Stimulated activated naive CD8-positive, alpha-beta T cell treated with anti-CD3 and anti-CD28 coated beads, Interleukin-15, Interleukin-2, amounts not matched to agents 100 ng/mL and 50 ng/mL, for 24 hours (primary cell): ENCODE measurements at regions not wholly inside any gene's neighbourhood (a gene's known extent, or its start where the extent isn't known, plus 50 kb on each side); places are given as distances from the start of the nearest gene placed in this dataset.

Experiments used
- H3K27ac Mint-ChIP-seq: one replicate; pipeline ENCODE4 v1.8.0; 2021; ENCODE audit warnings: mild to moderate bottlenecking, mixed read lengths
- H3K27me3 Mint-ChIP-seq: one replicate; pipeline ENCODE4 v1.8.0; 2021; ENCODE audit warnings: mixed read lengths
- H3K36me3 Mint-ChIP-seq: one replicate; pipeline ENCODE4 v1.8.0; 2021; ENCODE audit warnings: low read depth, mixed read lengths
- H3K4me1 Mint-ChIP-seq: one replicate; pipeline ENCODE4 v1.8.0; 2021; ENCODE audit warnings: low read depth, mixed read lengths
- H3K4me3 Mint-ChIP-seq: one replicate; pipeline ENCODE4 v1.8.0; 2021; ENCODE audit warnings: mild to moderate bottlenecking, mixed read lengths
- H3K9me3 Mint-ChIP-seq: one replicate; pipeline ENCODE4 v1.8.0; 2021; ENCODE audit warnings: mixed read lengths

DNA sequence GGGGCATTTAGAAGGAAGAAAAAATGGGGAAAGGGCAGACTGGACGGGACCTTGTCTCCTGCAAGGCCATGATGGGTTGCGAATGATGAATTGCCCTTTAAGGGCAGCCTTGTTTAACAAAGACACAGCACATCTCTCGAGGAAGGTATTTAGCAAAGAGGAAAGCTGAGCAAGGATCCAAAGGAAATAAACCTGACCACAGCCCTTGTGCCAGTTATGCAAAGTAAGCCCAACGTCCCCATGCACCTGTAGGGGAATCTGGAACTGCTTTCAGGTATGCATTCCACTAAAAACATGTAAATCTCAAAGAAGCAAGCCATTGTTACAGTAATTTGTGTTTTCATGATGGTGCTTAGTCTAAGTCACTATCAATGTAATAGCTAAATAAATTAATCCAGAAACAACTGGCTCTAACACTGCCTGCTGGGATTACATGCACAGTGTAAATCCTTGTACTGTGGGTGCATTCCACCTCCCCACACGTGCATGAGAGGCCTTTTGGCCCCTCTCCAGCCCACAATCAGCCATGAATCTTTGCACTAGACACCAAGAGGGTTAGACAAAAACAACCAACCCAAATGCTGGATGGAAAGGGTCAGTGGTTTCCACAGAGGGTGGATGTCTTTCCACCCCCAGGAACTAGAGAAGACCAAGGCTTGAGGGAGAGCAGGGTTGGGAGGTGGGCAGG, 228.8 kb upstream of the KAZN start:
- Mint-ChIP-seq H3K27ac (no peak overlapping the region), H3K36me3 (no peaks in the 10 kb centered on the region), H3K4me1 (no peaks in the 10 kb centered on the region), H3K27me3 (peaks cover 17% of the 10 kb centered on the region), H3K9me3 (no peaks in the 10 kb centered on the region), H3K4me3 (no peak overlapping the region)

DNA sequence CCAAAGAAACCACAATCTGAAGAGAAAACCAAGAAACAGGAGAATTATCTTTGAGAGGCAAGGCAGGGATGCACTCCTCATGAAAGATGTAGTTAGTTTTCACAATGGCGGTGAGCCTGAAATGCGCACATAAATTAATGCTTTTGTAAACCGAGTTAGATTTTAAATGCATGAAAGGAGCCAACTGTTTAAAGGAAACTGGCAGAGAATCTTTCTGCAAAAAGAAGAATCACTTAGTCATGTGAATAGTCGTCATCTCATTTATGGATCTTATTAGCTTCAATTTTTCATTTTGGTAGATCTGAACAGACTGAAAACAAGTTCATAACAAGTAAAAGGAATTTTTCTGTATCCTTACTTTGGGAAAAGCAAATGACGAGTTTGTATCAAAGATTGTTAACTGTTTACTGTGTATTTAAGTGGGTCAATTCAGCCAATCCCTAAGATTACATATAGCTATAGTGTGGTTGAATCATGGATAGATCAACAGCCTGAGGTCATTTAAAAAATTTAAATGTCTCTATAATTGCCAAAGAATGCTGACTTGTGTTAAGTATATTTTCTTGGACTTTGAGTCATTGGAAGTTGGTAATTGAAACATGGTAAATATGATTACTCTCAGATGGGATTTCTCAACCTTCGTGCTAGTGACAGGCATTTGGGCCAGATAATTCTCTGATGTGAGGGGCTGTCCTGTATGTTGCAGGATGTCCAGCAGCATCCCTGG, 226.6 kb upstream of the KAZN start:
- H3K27ac Mint-ChIP-seq = no peak overlapping the region
- H3K36me3 Mint-ChIP-seq = no peaks in the 10 kb centered on the region
- no peak overlapping the region for H3K4me3 Mint-ChIP-seq
- no peaks in the 10 kb centered on the region for H3K4me1 Mint-ChIP-seq
- peaks cover 9% of the 10 kb centered on the region for H3K27me3 Mint-ChIP-seq
- no peaks in the 10 kb centered on the region for H3K9me3 Mint-ChIP-seq

DNA sequence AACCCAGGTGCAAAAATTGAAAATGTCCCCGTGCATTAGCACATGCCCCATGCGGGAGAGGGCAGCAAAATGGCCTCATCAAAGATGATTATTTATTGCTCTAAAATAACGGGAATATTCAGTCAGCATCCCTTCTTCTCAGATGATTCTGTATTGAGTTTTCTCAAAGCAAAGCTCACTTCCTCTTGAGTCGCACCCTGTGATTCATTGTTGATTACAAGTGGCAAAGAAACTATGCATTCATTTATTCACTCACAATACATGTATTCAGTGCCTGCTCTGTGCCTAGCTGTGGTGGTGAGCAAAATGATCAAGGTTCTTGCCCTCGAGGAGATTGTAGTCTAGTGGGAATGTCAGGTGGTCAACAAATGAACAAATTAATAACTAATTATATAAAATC, 226.0 kb upstream of the KAZN start:
- Mint-ChIP-seq H3K9me3 (no peaks in the 10 kb centered on the region), H3K4me1 (no peaks in the 10 kb centered on the region), H3K4me3 (no peak overlapping the region)

DNA sequence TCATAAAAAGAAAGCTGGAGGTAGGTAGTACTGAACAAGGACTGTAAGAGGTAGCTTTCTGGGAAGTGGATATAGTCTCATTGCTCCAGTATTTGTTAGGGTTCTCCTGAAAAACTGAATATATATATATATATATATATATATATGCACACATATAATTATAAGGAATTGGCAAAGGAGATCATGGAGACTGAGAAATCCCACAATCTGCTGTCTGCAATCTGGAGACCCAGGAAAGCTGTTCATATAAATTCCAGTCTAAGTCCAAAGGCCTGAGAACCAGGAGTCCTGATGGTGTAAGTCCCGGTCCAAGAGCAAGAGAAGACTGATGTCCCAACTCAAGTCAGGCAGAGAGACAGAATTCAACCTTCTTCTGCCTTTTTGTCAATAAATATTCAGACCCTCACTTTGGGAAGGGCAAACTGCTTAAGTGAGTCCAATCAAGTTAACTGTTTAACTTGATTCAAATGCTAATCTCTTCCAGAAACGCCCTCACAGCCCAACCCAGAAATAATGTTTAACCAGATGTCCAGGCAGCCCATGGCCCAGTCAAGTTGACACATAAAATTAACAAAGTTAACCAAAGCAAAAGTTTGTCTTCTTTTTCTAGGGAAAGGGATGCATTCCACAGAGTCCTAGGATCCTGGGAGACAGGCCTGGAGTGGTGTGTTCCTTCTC, 225.3 kb upstream of the KAZN start:
- Mint-ChIP-seq H3K9me3 (no peaks in the 10 kb centered on the region), H3K4me3 (no peak overlapping the region), H3K27me3 (peaks cover 9% of the 10 kb centered on the region), H3K27ac (no peak overlapping the region), H3K4me1 (no peaks in the 10 kb centered on the region), H3K36me3 (no peaks in the 10 kb centered on the region)

More for the DNA sequence above, 226.0 kb upstream of the KAZN start:
- Mint-ChIP-seq H3K36me3 (no peaks in the 10 kb centered on the region), H3K27ac (no peak overlapping the region), H3K27me3 (peaks cover 9% of the 10 kb centered on the region)

DNA sequence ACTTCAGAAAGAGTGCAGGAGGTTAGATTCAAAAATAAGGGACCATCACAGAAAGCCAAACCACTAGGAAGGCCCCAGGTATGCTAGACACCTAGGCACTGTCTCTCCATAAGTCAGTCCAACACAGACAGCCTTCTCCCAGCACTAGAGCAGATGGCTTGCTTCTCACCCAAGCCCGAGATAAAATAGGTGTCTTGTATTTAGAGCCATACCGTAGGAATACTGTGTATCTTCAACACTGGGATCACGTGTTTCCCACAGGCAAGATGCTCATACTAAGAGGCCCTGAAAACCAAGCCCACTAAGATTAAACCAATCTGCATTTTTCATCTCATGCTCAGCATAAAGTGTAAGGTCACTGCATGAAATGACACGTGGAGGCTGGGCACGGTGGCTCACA, 223.3 kb upstream of the KAZN start:
- Mint-ChIP-seq H3K4me3 (no peak overlapping the region), H3K9me3 (peaks cover 10% of the 10 kb centered on the region), H3K27ac (no peak overlapping the region), H3K27me3 (no peaks in the 10 kb centered on the region), H3K36me3 (no peaks in the 10 kb centered on the region), H3K4me1 (no peaks in the 10 kb centered on the region)

DNA sequence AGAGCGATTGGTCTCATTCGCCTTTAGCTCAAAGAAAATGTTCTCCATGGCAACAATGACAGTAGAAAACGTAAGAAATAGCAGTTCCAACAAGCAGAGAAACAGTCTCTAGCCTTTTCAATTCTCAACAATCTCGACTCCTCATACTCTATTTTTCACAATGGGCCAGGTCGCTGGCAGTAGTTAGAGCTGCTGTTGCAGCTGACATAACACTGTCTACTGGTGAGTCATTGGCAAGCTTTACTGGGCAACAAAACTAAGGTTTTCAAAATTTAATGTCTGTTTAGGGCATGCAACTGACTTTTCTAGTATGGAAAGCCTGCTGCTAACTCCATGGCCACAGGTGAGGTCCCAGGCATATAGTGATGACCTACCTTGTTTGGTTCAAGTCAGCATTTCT, 221.1 kb upstream of the KAZN start:
- Mint-ChIP-seq H3K4me3 (no peak overlapping the region), H3K27me3 (no peaks in the 10 kb centered on the region), H3K27ac (no peak overlapping the region), H3K4me1 (no peaks in the 10 kb centered on the region), H3K9me3 (peaks cover 27% of the 10 kb centered on the region), H3K36me3 (no peaks in the 10 kb centered on the region)

DNA sequence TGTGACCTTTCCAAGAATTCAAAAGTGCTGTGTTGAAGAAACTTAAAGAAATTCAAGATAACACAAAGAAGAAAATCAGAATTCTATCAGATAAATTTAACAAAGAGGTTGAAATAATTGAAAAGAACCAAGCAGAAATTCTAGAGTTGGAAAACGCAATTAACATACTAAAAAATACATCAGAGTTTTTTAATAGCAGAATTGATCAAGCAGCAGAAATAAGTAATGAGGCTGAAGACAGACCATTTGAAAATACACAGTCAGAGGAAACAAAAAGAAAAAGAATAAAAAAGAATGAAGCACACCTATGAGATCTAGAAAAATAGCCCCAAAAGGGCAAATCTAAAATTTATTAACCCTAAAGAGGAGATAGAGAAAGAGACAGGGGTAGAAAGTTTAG, 218.1 kb upstream of the KAZN start:
- Mint-ChIP-seq H3K36me3 (no peaks in the 10 kb centered on the region), H3K4me3 (no peak overlapping the region), H3K9me3 (peaks cover 29% of the 10 kb centered on the region), H3K4me1 (no peaks in the 10 kb centered on the region), H3K27me3 (no peaks in the 10 kb centered on the region), H3K27ac (no peak overlapping the region)

DNA sequence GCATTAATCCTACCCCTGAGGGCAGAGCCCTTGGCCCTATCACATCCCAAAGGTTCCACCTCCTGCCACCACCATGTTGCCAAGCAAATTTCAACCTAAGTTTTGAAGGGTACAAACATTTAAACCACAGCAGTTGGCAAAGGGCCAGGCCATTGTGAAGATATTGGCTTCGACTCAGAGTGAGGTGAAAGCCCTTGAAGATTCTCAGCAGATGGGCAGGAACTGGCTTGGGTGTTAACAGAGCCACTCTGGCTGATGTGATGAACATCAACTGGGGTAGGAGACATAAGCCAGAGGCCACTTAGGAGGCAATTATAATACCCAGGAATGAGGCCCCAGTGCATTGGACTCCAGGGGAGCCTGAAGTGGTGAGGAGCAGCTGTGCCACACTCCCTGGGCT, 207.7 kb upstream of the KAZN start:
- no peaks in the 10 kb centered on the region for H3K4me1 Mint-ChIP-seq
- no peaks in the 10 kb centered on the region for H3K9me3 Mint-ChIP-seq
- no peaks in the 10 kb centered on the region for H3K36me3 Mint-ChIP-seq
- peaks cover 30% of the 10 kb centered on the region for H3K27me3 Mint-ChIP-seq
- H3K27ac Mint-ChIP-seq = no peak overlapping the region
- no peak overlapping the region for H3K4me3 Mint-ChIP-seq

DNA sequence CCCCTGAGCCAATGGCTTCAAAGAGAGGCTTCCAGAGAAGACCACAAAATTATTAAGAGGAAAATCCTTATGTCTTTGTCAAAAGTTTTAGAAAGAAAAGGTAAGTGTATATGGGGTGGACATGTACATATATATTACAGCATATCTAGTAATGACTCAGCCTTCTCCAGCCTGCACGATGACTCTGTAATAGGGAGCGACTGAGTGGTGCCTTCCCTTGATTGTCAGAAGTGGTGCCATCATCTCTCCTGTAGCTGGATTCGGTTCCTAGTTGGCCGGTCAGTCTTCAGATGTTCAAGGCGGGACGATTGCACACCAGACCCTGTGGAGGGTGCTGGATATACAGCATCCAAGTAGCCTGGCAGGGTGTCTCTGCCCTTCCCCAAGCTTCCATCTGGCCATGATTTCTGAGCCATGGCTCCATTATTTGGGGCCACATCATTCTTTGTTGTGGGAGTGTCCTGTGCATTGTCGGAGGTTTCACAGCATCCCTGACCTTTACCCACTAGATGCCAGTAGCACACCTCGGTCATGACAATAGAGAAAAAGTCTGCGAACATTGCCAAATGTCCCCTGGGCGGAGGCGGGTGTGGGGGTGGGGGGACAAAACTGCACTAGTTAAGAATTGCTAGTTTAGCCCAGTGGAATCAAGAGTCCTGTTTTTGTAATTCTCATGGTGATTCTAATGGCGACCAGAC, 206.2 kb upstream of the KAZN start:
- H3K36me3 Mint-ChIP-seq = no peaks in the 10 kb centered on the region
- H3K27ac Mint-ChIP-seq = no peak overlapping the region
- no peaks in the 10 kb centered on the region for H3K9me3 Mint-ChIP-seq
- H3K4me3 Mint-ChIP-seq = no peak overlapping the region
- H3K4me1 Mint-ChIP-seq = no peaks in the 10 kb centered on the region
- peaks cover 30% of the 10 kb centered on the region for H3K27me3 Mint-ChIP-seq

DNA sequence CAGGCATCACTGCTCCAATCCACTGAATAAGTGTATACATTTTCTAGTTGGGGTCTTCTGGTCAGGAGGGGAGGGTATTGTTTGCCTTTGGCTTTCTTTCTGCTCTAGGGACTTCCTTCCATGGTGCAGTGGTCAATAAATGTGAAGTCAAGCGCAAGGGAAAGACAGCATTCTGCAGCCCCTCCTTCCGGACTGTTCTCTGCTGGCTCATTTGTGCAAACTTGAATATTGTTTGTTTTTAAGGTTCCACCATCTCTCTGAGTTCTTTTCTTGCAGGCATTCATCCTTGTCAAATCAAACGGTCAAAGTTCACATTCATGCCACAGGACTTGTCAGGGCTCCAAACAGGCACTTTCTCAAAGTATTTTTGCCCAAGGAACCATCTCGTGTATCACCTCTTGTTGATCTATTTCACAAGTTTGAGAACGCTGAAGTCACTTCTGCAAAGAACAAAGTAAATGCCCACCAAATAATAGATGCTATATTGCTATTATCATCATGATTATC, 205.6 kb upstream of the KAZN start:
- no peak overlapping the region for H3K4me3 Mint-ChIP-seq
- H3K4me1 Mint-ChIP-seq = no peaks in the 10 kb centered on the region
- no peaks in the 10 kb centered on the region for H3K36me3 Mint-ChIP-seq
- H3K27me3 Mint-ChIP-seq = peaks cover 30% of the 10 kb centered on the region
- no peak overlapping the region for H3K27ac Mint-ChIP-seq
- no peaks in the 10 kb centered on the region for H3K9me3 Mint-ChIP-seq

DNA sequence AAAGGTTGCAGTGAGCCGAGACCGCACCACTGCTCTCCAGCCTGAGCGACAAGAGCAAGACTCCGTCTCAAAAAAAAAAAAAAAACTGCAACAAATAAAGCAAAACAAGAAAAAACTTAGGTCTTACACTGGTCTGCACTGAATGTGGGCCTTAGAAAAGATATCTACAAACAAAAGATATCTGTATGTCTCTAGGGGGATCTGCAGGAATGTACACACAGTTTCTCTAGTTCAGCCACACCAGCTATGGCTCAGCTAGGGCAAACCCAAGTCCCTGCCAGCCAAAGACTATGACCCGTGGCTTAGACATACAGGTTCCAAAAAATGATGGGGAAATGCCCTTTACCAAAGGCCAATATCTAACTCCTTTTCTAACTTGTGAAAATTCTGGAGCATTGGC, 202.4 kb upstream of the KAZN start:
- Mint-ChIP-seq H3K9me3 (peaks cover 3% of the 10 kb centered on the region), H3K4me3 (no peak overlapping the region), H3K27ac (no peak overlapping the region), H3K36me3 (no peaks in the 10 kb centered on the region), H3K27me3 (peaks cover 35% of the 10 kb centered on the region), H3K4me1 (no peaks in the 10 kb centered on the region)

DNA sequence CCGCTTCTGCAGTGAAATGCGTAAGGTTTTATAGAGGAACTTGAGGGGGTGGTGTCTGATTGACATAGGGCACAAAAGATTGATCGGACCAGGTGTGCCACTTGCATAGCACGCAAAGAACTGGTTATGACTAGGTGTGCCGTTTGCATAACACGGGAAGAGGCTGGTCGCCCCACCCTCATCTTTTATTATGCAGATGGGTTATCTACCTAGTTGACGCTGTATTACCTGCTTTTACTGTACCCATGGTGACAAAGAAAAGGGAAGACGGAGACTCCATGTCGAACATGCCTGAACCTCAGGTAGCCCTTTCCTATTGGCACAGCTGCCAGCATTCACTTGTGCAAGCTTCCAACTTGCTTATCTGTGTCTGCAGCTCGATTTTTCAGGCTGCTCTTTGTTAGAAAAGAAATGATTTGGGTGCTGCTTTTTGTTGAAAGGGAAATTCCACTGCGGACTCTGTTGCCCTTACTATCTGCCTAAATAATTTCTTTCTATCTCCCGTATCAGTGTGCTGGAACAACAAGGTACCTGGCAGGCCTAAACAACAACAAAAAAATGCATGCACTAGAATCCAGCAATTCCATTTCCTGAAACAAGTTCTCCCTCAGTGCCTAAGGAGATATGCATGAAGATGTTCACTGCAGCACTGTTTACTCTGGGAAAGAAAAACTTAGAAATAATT, 194.4 kb upstream of the KAZN start:
- no peaks in the 10 kb centered on the region for H3K36me3 Mint-ChIP-seq
- H3K9me3 Mint-ChIP-seq = peaks cover 3% of the 10 kb centered on the region
- no peak overlapping the region for H3K27ac Mint-ChIP-seq
- no peaks in the 10 kb centered on the region for H3K4me1 Mint-ChIP-seq
- H3K27me3 Mint-ChIP-seq = peaks cover 14% of the 10 kb centered on the region
- no peak overlapping the region for H3K4me3 Mint-ChIP-seq

DNA sequence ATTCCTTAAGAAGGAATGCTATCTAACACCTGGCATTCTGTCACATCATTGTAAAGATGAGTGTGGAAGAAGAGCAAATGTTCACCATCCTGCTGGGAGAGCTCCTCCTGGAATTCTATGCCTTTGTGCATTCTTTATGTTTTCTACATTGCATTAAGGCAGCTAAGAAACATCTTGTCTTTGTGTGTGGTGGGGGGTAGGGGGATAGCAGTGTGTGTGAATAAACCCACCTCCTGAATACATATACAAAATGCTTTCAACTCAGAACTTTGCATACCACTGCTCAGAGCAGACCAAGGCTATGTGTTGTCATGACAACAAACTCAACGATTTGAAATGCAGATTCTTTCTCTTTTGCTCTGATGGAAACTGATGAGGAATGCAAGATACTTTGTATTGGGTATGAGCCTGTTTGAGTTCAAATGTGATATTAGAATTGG, 193.6 kb upstream of the KAZN start:
- Mint-ChIP-seq H3K27me3 (peaks cover 16% of the 10 kb centered on the region), H3K36me3 (no peaks in the 10 kb centered on the region), H3K4me3 (no peak overlapping the region), H3K27ac (no peak overlapping the region), H3K4me1 (no peaks in the 10 kb centered on the region), H3K9me3 (peaks cover 3% of the 10 kb centered on the region)

DNA sequence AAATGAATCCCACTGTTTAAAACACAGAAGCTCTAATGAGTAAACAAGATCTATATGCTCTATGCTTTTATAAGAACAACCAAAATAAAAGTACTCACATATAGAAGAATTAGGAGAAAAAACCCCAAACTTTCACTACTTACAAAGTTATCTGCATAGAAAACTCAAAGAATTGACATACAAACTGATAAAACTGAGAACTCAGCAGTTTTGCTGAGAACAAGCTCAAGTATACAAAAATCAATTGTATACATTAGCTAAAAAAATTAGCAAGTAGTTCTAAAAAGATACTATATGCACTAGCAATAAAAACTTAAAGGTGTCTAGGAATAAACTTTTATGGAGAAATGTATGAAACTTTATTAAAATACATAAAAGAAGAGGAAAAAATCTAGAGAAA, 186.2 kb upstream of the KAZN start:
- H3K27ac Mint-ChIP-seq = no peak overlapping the region

More for the DNA sequence above, 186.2 kb upstream of the KAZN start:
- no peak overlapping the region for H3K4me3 Mint-ChIP-seq
- H3K27me3 Mint-ChIP-seq = peaks cover 17% of the 10 kb centered on the region
- no peaks in the 10 kb centered on the region for H3K36me3 Mint-ChIP-seq
- H3K4me1 Mint-ChIP-seq = no peaks in the 10 kb centered on the region
- H3K9me3 Mint-ChIP-seq = no peaks in the 10 kb centered on the region
